ENCODE measurements at regions not wholly inside any gene's neighbourhood (a gene's known extent, or its start where the extent isn't known, plus 50 kb on each side); places are given as distances from the start of the nearest gene placed in this dataset.

DNA sequence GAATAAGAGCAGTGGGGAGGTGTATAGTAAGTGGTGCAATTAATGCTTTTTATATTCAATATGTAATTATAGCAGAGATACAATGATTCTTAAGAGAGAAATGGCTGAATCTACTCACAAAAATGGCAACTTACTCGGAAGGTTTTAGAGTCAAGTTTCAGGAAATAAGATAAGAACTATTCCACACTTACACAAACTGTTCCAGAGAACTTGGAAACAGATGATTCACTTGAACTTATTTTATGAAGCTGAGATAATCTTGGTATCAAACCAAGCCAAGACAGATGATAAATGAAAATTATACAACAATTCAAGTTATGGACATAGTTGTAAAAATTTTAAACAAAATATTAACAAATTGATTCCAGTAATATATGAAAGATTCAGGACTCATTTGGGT, 311.3 kb upstream of the HS3ST1 start:
- ATAC-seq (ENCODE audit: low FRiP score in 2 of 2) (peak in 1 of 2 donors; percentile 40), DNase-seq (no peak)
- 20% methylated on average over 1 of the region's 1 CpG for WGBS, 2 donors
- Histone ChIP-seq H3K36me3 (no peaks in the 10 kb centered on the region), H3K27me3 (no peaks in the 10 kb centered on the region), H3K4me1 (peaks cover 0 to 4% (median 0%) of the 10 kb centered on the region in 4 donors), H3K27ac (no peak overlapping the region), H3K9me3 (no peaks in the 10 kb centered on the region), H3K4me3 (no peak overlapping the region)
- TF ChIP-seq POLR2A (IDR thresholded peaks at IDR 0.05) = no peak
- no peak for TF ChIP-seq POLR2AphosphoS5 (IDR thresholded peaks at IDR 0.05)
- TF ChIP-seq EP300 (IDR thresholded peaks at IDR 0.05) = no peak
- TF ChIP-seq, protein P1, sequence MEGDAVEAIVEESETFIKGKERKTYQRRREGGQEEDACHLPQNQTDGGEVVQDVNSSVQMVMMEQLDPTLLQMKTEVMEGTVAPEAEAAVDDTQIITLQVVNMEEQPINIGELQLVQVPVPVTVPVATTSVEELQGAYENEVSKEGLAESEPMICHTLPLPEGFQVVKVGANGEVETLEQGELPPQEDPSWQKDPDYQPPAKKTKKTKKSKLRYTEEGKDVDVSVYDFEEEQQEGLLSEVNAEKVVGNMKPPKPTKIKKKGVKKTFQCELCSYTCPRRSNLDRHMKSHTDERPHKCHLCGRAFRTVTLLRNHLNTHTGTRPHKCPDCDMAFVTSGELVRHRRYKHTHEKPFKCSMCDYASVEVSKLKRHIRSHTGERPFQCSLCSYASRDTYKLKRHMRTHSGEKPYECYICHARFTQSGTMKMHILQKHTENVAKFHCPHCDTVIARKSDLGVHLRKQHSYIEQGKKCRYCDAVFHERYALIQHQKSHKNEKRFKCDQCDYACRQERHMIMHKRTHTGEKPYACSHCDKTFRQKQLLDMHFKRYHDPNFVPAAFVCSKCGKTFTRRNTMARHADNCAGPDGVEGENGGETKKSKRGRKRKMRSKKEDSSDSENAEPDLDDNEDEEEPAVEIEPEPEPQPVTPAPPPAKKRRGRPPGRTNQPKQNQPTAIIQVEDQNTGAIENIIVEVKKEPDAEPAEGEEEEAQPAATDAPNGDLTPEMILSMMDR (IDR thresholded peaks at IDR 0.05) = no peak

DNA sequence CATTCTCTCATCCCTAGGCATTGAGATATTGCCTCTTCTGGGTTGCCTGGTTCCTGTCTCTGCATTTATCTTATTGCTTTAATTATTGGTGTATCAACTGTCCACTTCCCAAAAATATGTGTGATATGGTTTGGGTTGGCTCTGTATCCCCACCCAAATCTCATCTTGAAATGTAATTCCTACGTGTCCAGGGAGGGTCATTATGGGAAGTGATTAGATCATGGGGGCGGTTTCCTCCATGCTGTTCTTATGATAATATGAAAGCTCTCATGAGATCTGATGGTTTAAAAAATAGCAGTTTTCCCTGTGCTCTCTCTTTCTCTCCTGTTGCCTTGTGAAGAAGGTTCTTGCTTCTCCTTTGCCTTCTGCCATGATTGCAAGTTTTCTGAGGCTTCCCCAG, 308.3 kb upstream of the HS3ST1 start:
- TF ChIP-seq EP300 (IDR thresholded peaks at IDR 0.05) = no peak
- no peak for TF ChIP-seq POLR2AphosphoS5 (IDR thresholded peaks at IDR 0.05)
- TF ChIP-seq, protein P1 (IDR thresholded peaks at IDR 0.05) = no peak
- TF ChIP-seq POLR2A (IDR thresholded peaks at IDR 0.05) = no peak
- no peak for DNase-seq
- ATAC-seq (ENCODE audit: low FRiP score in 2 of 2) = no peak
- no peak overlapping the region for H3K27ac ChIP-seq
- WGBS, 2 donors = 86% methylated on average over 2 of the region's 2 CpGs
- no peak overlapping the region for H3K4me3 ChIP-seq
- no peaks in the 10 kb centered on the region for H3K27me3 ChIP-seq
- H3K9me3 ChIP-seq = no peaks in the 10 kb centered on the region
- no peaks in the 10 kb centered on the region for H3K36me3 ChIP-seq
- peaks cover 0 to 4% (median 0%) of the 10 kb centered on the region in 4 donors for H3K4me1 ChIP-seq

DNA sequence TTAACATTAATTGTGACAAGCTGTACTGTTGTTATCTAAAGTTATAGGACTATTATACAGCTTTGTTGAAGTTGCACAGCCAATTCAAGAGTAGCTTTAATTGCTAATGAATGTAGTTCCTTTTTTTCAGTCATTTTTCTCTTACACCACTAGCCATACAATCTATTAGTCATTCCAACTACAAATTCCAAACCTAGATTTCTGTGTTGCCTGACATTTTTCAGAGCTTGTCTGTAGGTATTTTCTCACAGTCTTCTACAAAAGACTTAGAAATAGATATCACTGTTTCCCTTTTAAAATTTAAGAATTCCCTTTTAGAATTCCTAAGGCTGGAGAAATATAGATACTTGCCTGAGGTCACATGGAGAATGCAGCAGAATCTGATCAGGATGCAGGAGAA, 307.0 kb upstream of the HS3ST1 start:
- Histone ChIP-seq H3K4me1 (peaks cover 0 to 4% (median 0%) of the 10 kb centered on the region in 4 donors), H3K36me3 (no peaks in the 10 kb centered on the region), H3K9me3 (no peaks in the 10 kb centered on the region), H3K4me3 (no peak overlapping the region), H3K27me3 (no peaks in the 10 kb centered on the region), H3K27ac (no peak overlapping the region)
- no peak for TF ChIP-seq POLR2A (IDR thresholded peaks at IDR 0.05)
- no peak for TF ChIP-seq POLR2AphosphoS5 (IDR thresholded peaks at IDR 0.05)
- TF ChIP-seq EP300 (IDR thresholded peaks at IDR 0.05) = no peak
- TF ChIP-seq, protein P1 (IDR thresholded peaks at IDR 0.05) = no peak
- DNase-seq (no peak), ATAC-seq (ENCODE audit: low FRiP score in 2 of 2) (no peak)

DNA sequence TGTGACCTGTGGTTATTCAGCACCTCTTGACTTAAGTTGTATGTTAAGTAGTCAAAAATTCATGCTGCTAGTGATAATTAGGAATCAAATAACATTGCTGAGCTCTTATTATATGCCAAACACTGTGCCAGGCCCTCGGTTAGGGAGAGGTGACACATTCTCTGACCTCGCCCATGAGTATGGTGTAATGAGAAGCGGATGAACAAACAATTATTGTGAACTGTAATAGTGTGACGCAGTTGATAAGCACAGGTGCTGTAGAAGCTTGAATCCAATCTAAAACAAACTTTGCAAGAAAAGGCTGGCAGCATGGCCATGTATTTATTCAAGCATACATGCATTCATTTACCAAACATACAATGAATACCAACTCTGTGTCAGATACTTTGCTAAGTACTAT, 303.5 kb upstream of the HS3ST1 start:
- no peak for DNase-seq
- 74 to 81% methylated on average over 4 of the region's 4 CpGs for WGBS, 2 donors
- peak in 1 of 2 donors; percentile 43 for ATAC-seq (ENCODE audit: low FRiP score in 2 of 2)
- H3K27ac ChIP-seq = no peak overlapping the region
- no peaks in the 10 kb centered on the region for H3K4me1 ChIP-seq
- no peak overlapping the region for H3K4me3 ChIP-seq
- no peaks in the 10 kb centered on the region for H3K9me3 ChIP-seq
- no peaks in the 10 kb centered on the region for H3K27me3 ChIP-seq
- TF ChIP-seq EP300 (IDR thresholded peaks at IDR 0.05) (no peak), POLR2AphosphoS5 (IDR thresholded peaks at IDR 0.05) (no peak)
- TF ChIP-seq, protein P1 (IDR thresholded peaks at IDR 0.05) = no peak
- H3K36me3 ChIP-seq = no peaks in the 10 kb centered on the region

DNA sequence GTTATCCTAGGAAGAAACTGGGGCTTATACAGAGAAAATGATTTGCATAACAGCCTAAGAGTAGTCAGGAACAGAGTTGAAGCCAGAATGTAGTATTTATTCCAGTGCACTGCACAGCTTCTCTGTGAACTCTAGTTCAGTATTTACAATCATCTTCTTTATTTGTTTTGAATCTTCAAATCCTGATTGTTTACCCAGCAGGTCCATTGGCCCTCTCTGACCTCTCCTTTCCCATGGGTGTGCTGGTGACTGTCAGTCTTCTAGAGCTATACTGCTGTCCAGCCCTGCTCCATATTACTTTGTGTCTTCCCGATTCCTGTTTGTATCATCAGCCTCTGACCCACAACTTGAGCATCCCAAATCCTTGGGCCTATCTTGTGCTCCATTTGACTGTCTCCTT, 301.9 kb upstream of the HS3ST1 start:
- Histone ChIP-seq H3K4me1 (no peaks in the 10 kb centered on the region), H3K36me3 (no peaks in the 10 kb centered on the region), H3K27ac (no peak overlapping the region), H3K9me3 (no peaks in the 10 kb centered on the region), H3K4me3 (no peak overlapping the region), H3K27me3 (no peaks in the 10 kb centered on the region)
- DNase-seq (no peak), ATAC-seq (ENCODE audit: low FRiP score in 2 of 2) (no peak)
- TF ChIP-seq, protein P1 (IDR thresholded peaks at IDR 0.05) = no peak
- TF ChIP-seq POLR2A (IDR thresholded peaks at IDR 0.05) (no peak), POLR2AphosphoS5 (IDR thresholded peaks at IDR 0.05) (no peak), EP300 (IDR thresholded peaks at IDR 0.05) (no peak)
- WGBS, 2 donors = 94 to 100% methylated on average over 1 of the region's 1 CpG
